Upper lobe of left lung (tissue), 4 donors: ENCODE measurements at regions not wholly inside any gene's neighbourhood (a gene's known extent, or its start where the extent isn't known, plus 50 kb on each side); places are given as distances from the start of the nearest gene placed in this dataset.

Experiments used
- EP300 ChIP-seq, 4 donors: sonication (generic); formaldehyde crosslinking; IDR thresholded peaks; one replicate each; pipeline ENCODE4 v1.5.1; 2017; ENCODE audit warnings: antibody characterized with exemption in 4 of 4, control low read depth in 2 of 4
- POLR2A ChIP-seq, 4 donors: fragments of 450-650 bp; IDR thresholded peaks; one replicate each; pipeline ENCODE4 v1.5.1; 2016 to 2017; ENCODE audit warnings: antibody characterized with exemption in 4 of 4, mild to moderate bottlenecking in 2 of 4
- POLR2AphosphoS5 ChIP-seq, 2 donors: sonication (generic); formaldehyde crosslinking; IDR thresholded peaks; one replicate each; pipeline ENCODE4 v1.5.1; 2017; ENCODE audit warnings: antibody characterized with exemption in 2 of 2
- TF ChIP-seq, protein P1 (sequence below), 6 experiments: fragments of 450-650 bp in 4 of 6; fragments of 200-600 bp in 2 of 6; sonication (generic) in 2 of 6; IDR thresholded peaks; one replicate each; pipeline ENCODE4 v1.5.1; 2016 to 2019; ENCODE audit warnings: antibody characterized with exemption in 6 of 6

DNA sequence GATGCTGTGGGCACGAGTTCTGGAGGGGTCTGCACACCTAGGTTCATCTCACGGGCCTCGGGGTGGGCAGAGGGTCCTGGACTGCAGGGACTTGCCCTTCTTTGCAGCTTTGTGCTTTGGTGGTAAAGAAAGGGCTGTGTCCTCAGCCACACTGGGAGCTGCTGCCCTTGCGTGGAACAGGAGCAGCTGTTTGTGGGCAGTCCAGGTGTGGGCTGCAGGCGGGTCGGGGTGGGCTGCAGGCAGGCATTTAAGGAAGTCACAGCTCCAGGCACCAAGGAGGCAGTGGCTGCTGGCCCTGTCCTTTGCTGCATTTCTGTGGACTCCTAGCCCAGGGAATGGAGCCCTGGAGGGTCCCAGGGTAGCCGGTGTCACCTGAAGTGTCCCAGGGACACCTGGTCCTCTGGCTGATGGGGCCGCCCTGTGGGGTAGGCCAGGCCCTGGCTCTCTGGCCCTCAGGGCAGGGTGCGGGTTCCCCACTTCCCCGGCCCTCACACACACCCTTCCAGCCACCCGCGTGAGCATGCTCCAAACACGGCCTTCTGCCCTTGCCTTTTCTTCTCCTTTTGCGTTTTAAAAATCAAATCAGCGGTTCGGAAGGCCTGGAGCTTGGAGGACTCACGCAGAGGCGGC, 1240.3 kb downstream of the BRD1 start:
- TF ChIP-seq, protein P1, sequence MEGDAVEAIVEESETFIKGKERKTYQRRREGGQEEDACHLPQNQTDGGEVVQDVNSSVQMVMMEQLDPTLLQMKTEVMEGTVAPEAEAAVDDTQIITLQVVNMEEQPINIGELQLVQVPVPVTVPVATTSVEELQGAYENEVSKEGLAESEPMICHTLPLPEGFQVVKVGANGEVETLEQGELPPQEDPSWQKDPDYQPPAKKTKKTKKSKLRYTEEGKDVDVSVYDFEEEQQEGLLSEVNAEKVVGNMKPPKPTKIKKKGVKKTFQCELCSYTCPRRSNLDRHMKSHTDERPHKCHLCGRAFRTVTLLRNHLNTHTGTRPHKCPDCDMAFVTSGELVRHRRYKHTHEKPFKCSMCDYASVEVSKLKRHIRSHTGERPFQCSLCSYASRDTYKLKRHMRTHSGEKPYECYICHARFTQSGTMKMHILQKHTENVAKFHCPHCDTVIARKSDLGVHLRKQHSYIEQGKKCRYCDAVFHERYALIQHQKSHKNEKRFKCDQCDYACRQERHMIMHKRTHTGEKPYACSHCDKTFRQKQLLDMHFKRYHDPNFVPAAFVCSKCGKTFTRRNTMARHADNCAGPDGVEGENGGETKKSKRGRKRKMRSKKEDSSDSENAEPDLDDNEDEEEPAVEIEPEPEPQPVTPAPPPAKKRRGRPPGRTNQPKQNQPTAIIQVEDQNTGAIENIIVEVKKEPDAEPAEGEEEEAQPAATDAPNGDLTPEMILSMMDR (IDR thresholded peaks at IDR 0.05), result no peak
- TF ChIP-seq EP300 (IDR thresholded peaks at IDR 0.05), result no peak
- no peak for TF ChIP-seq POLR2A (IDR thresholded peaks at IDR 0.05)
- no peak for TF ChIP-seq POLR2AphosphoS5 (IDR thresholded peaks at IDR 0.05)
